ENCODE measurements at regions not wholly inside any gene's neighbourhood (a gene's known extent, or its start where the extent isn't known, plus 50 kb on each side); places are given as distances from the start of the nearest gene placed in this dataset.
"Not testable (repeated sequence)": the region's sequence is repeated elsewhere in the genome, so short reads cannot be mapped to it uniquely, and the experiment has no call there.

- Histone ChIP-seq H3K4me1 (ENCODE audit: control insufficient read depth in 2 of 2, insufficient read depth in 2 of 2, low read length in 1 of 2) (no peaks in the 10 kb centered on the region), H3K4me3 (ENCODE audit: low read depth in 1 of 2, low read length in 2 of 2) (no peak overlapping the region), H3K36me3 (ENCODE audit: control insufficient read depth in 2 of 2, insufficient read depth in 2 of 2, low read length in 1 of 2) (no peaks in the 10 kb centered on the region), H3K27me3 (ENCODE audit: control insufficient read depth in 1 of 2, insufficient read depth in 2 of 2, low read length in 2 of 2) (peaks cover 0 to 4% of the 10 kb centered on the region in 2 donors), H3K27ac (ENCODE audit: low read depth in 2 of 2, low read length in 1 of 2) (no peak overlapping the region), H3K9me3 (ENCODE audit: control insufficient read depth in 2 of 2, insufficient read depth in 1 of 2, low read depth in 1 of 2, low read length in 1 of 2) (peaks cover 0 to 3% of the 10 kb centered on the region in 2 donors)
- 31 to 32% methylated on average over 4 of the region's 4 CpGs for WGBS, 2 donors
Observed at GRCh38 chr17:74125156-74125555, 78.3 kb upstream of the RPL38 start.

GRCh38 chr17:74126179-74126900 is 77.1 kb upstream of the RPL38 start:
- H3K4me1 ChIP-seq (ENCODE audit: control insufficient read depth in 2 of 2, insufficient read depth in 2 of 2, low read length in 1 of 2) = no peaks in the 10 kb centered on the region
- no peak overlapping the region for H3K4me3 ChIP-seq (ENCODE audit: low read depth in 1 of 2, low read length in 2 of 2)
- WGBS, 2 donors = 51 to 54% methylated on average over 11 of the region's 11 CpGs
- H3K36me3 ChIP-seq (ENCODE audit: control insufficient read depth in 2 of 2, insufficient read depth in 2 of 2, low read length in 1 of 2) = no peaks in the 10 kb centered on the region
- H3K27ac ChIP-seq (ENCODE audit: low read depth in 2 of 2, low read length in 1 of 2) = no peak overlapping the region
- H3K27me3 ChIP-seq (ENCODE audit: control insufficient read depth in 1 of 2, insufficient read depth in 2 of 2, low read length in 2 of 2) = peaks cover 0 to 4% of the 10 kb centered on the region in 2 donors
- peaks cover 0 to 2% of the 10 kb centered on the region in 2 donors for H3K9me3 ChIP-seq (ENCODE audit: control insufficient read depth in 2 of 2, insufficient read depth in 1 of 2, low read depth in 1 of 2, low read length in 1 of 2)

- 88 to 91% methylated on average over 5 of the region's 5 CpGs for WGBS, 2 donors
- Histone ChIP-seq H3K9me3 (ENCODE audit: control insufficient read depth in 2 of 2, insufficient read depth in 1 of 2, low read depth in 1 of 2, low read length in 1 of 2) (no peaks in the 10 kb centered on the region), H3K4me1 (ENCODE audit: control insufficient read depth in 2 of 2, insufficient read depth in 2 of 2, low read length in 1 of 2) (no peaks in the 10 kb centered on the region), H3K27me3 (ENCODE audit: control insufficient read depth in 1 of 2, insufficient read depth in 2 of 2, low read length in 2 of 2) (peaks cover 0 to 4% of the 10 kb centered on the region in 2 donors), H3K4me3 (ENCODE audit: low read depth in 1 of 2, low read length in 2 of 2) (no peak overlapping the region), H3K36me3 (ENCODE audit: control insufficient read depth in 2 of 2, insufficient read depth in 2 of 2, low read length in 1 of 2) (no peaks in the 10 kb centered on the region), H3K27ac (ENCODE audit: low read depth in 2 of 2, low read length in 1 of 2) (no peak overlapping the region)
Observed at GRCh38 chr17:74126959-74127358, 76.5 kb upstream of the RPL38 start.

- Histone ChIP-seq H3K27ac (ENCODE audit: low read depth in 2 of 2, low read length in 1 of 2) (no peak overlapping the region), H3K4me3 (ENCODE audit: low read depth in 1 of 2, low read length in 2 of 2) (no peak overlapping the region), H3K27me3 (ENCODE audit: control insufficient read depth in 1 of 2, insufficient read depth in 2 of 2, low read length in 2 of 2) (peaks cover 0 to 4% of the 10 kb centered on the region in 2 donors), H3K4me1 (ENCODE audit: control insufficient read depth in 2 of 2, insufficient read depth in 2 of 2, low read length in 1 of 2) (no peaks in the 10 kb centered on the region), H3K36me3 (ENCODE audit: control insufficient read depth in 2 of 2, insufficient read depth in 2 of 2, low read length in 1 of 2) (no peaks in the 10 kb centered on the region), H3K9me3 (ENCODE audit: control insufficient read depth in 2 of 2, insufficient read depth in 1 of 2, low read depth in 1 of 2, low read length in 1 of 2) (no peaks in the 10 kb centered on the region)
- WGBS, 2 donors = 59 to 63% methylated on average over 9 to 10 of the region's 10 CpGs
Observed at GRCh38 chr17:74128456-74129211, 74.8 kb upstream of the RPL38 start.

- not testable (repeated sequence) for H3K4me3 ChIP-seq (ENCODE audit: low read depth in 1 of 2, low read length in 2 of 2); H3K27ac ChIP-seq (ENCODE audit: low read depth in 2 of 2, low read length in 1 of 2); H3K27me3 ChIP-seq (ENCODE audit: control insufficient read depth in 1 of 2, insufficient read depth in 2 of 2, low read length in 2 of 2); H3K9me3 ChIP-seq (ENCODE audit: control insufficient read depth in 2 of 2, insufficient read depth in 1 of 2, low read depth in 1 of 2, low read length in 1 of 2); H3K36me3 ChIP-seq (ENCODE audit: control insufficient read depth in 2 of 2, insufficient read depth in 2 of 2, low read length in 1 of 2); H3K4me1 ChIP-seq (ENCODE audit: control insufficient read depth in 2 of 2, insufficient read depth in 2 of 2, low read length in 1 of 2)
- 56 to 63% methylated on average over 6 of the region's 6 CpGs for WGBS, 2 donors
Observed at GRCh38 chr17:74129800-74130199, 73.7 kb upstream of the RPL38 start.

- Histone ChIP-seq H3K4me1 (ENCODE audit: control insufficient read depth in 2 of 2, insufficient read depth in 2 of 2, low read length in 1 of 2) (no peaks in the 10 kb centered on the region), H3K9me3 (ENCODE audit: control insufficient read depth in 2 of 2, insufficient read depth in 1 of 2, low read depth in 1 of 2, low read length in 1 of 2) (no peaks in the 10 kb centered on the region), H3K4me3 (ENCODE audit: low read depth in 1 of 2, low read length in 2 of 2) (no peak overlapping the region), H3K27me3 (ENCODE audit: control insufficient read depth in 1 of 2, insufficient read depth in 2 of 2, low read length in 2 of 2) (peaks cover 0 to 4% of the 10 kb centered on the region in 2 donors), H3K27ac (ENCODE audit: low read depth in 2 of 2, low read length in 1 of 2) (no peak overlapping the region), H3K36me3 (ENCODE audit: control insufficient read depth in 2 of 2, insufficient read depth in 2 of 2, low read length in 1 of 2) (no peaks in the 10 kb centered on the region)
- 66 to 67% methylated on average over 14 of the region's 14 CpGs for WGBS, 2 donors
Observed at GRCh38 chr17:74130276-74130675, 73.2 kb upstream of the RPL38 start.

GRCh38 chr17:74130841-74131240 is 72.6 kb upstream of the RPL38 start:
- WGBS, 2 donors = 78 to 85% methylated on average over 8 of the region's 8 CpGs
- Histone ChIP-seq H3K4me1 (ENCODE audit: control insufficient read depth in 2 of 2, insufficient read depth in 2 of 2, low read length in 1 of 2) (no peaks in the 10 kb centered on the region), H3K4me3 (ENCODE audit: low read depth in 1 of 2, low read length in 2 of 2) (no peak overlapping the region), H3K9me3 (ENCODE audit: control insufficient read depth in 2 of 2, insufficient read depth in 1 of 2, low read depth in 1 of 2, low read length in 1 of 2) (no peaks in the 10 kb centered on the region), H3K27me3 (ENCODE audit: control insufficient read depth in 1 of 2, insufficient read depth in 2 of 2, low read length in 2 of 2) (peaks cover 0 to 4% of the 10 kb centered on the region in 2 donors), H3K27ac (ENCODE audit: low read depth in 2 of 2, low read length in 1 of 2) (no peak overlapping the region), H3K36me3 (ENCODE audit: control insufficient read depth in 2 of 2, insufficient read depth in 2 of 2, low read length in 1 of 2) (no peaks in the 10 kb centered on the region)

GRCh38 chr17:74132354-74132753 is 71.1 kb upstream of the RPL38 start:
- Histone ChIP-seq H3K9me3 (ENCODE audit: control insufficient read depth in 2 of 2, insufficient read depth in 1 of 2, low read depth in 1 of 2, low read length in 1 of 2) (no peaks in the 10 kb centered on the region), H3K27me3 (ENCODE audit: control insufficient read depth in 1 of 2, insufficient read depth in 2 of 2, low read length in 2 of 2) (no peaks in the 10 kb centered on the region)
- WGBS, 2 donors = 65 to 80% methylated on average over 6 of the region's 6 CpGs

GRCh38 chr17:74133740-74134139 is 69.7 kb upstream of the RPL38 start:
- H3K9me3 ChIP-seq (ENCODE audit: control insufficient read depth in 2 of 2, insufficient read depth in 1 of 2, low read depth in 1 of 2, low read length in 1 of 2) = no peaks in the 10 kb centered on the region

More at GRCh38 chr17:74132354-74132753, 71.1 kb upstream of the RPL38 start:
- H3K36me3 ChIP-seq (ENCODE audit: control insufficient read depth in 2 of 2, insufficient read depth in 2 of 2, low read length in 1 of 2) = no peaks in the 10 kb centered on the region
- H3K27ac ChIP-seq (ENCODE audit: low read depth in 2 of 2, low read length in 1 of 2) = no peak overlapping the region
- H3K4me3 ChIP-seq (ENCODE audit: low read depth in 1 of 2, low read length in 2 of 2) = no peak overlapping the region
- no peaks in the 10 kb centered on the region for H3K4me1 ChIP-seq (ENCODE audit: control insufficient read depth in 2 of 2, insufficient read depth in 2 of 2, low read length in 1 of 2)

More at GRCh38 chr17:74133740-74134139, 69.7 kb upstream of the RPL38 start:
- Histone ChIP-seq H3K36me3 (ENCODE audit: control insufficient read depth in 2 of 2, insufficient read depth in 2 of 2, low read length in 1 of 2) (no peaks in the 10 kb centered on the region), H3K27me3 (ENCODE audit: control insufficient read depth in 1 of 2, insufficient read depth in 2 of 2, low read length in 2 of 2) (no peaks in the 10 kb centered on the region), H3K4me3 (ENCODE audit: low read depth in 1 of 2, low read length in 2 of 2) (no peak overlapping the region), H3K4me1 (ENCODE audit: control insufficient read depth in 2 of 2, insufficient read depth in 2 of 2, low read length in 1 of 2) (no peaks in the 10 kb centered on the region), H3K27ac (ENCODE audit: low read depth in 2 of 2, low read length in 1 of 2) (no peak overlapping the region)
- WGBS, 2 donors = 83 to 85% methylated on average over 22 of the region's 22 CpGs

Measured in esophagus (tissue), 2 donors.